Activated naive CD4-positive, alpha-beta T cell (primary cell): ENCODE measurements at regions not wholly inside any gene's neighbourhood (a gene's known extent, or its start where the extent isn't known, plus 50 kb on each side); places are given as distances from the start of the nearest gene placed in this dataset.
"Not testable (repeated sequence)": the region's sequence is repeated elsewhere in the genome, so short reads cannot be mapped to it uniquely, and the experiment has no call there.

ENCODE experiments used
- DNase-seq, 4 experiments: peaks; one replicate each; lab custom pipeline; 2025; lab: John Stamatoyannopoulos, UW

DNA sequence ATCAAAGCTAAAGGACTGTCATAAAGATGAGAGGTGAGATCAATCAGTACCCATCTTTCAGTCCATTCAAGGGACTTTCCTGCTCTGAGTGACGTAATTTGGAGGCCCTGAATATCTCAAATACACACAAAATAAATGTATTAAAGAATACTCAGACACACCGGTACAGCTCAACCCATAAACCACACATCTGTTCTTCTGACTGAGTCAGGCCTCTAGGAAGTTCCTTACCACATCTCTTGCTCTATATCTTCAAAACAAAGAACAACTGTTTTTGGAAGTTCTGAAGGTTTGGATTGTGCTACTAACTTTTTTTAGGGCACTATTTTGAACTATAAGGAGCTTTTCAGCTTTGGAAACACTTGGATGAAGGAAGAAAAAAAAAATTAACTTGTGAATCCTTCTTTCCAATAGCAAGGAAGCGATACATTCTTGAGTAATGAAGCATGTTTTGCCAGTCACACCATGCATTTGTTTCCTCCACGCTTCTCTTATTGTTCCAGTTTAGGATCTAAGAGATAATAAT lies 866.5 kb upstream of the VRK2 start:
- no peak for DNase-seq

DNA sequence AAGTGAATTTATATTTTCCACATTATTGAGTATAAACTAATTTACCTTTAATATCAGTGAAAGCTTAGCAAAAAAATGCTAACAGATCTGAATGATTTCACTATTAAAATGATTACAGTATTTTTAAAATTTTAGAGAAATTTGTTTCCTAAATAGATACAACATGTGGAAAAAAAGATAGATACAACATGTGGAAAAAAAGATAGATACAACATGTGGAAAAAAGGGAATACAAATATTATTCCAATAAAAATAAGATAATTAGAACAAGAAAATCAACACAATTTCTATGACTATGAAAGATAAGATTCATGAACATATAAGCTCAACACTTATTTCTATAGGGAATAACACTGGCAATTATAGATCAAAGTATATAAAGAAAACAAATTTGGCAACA lies 865.9 kb upstream of the VRK2 start:
- no peak for DNase-seq

DNA sequence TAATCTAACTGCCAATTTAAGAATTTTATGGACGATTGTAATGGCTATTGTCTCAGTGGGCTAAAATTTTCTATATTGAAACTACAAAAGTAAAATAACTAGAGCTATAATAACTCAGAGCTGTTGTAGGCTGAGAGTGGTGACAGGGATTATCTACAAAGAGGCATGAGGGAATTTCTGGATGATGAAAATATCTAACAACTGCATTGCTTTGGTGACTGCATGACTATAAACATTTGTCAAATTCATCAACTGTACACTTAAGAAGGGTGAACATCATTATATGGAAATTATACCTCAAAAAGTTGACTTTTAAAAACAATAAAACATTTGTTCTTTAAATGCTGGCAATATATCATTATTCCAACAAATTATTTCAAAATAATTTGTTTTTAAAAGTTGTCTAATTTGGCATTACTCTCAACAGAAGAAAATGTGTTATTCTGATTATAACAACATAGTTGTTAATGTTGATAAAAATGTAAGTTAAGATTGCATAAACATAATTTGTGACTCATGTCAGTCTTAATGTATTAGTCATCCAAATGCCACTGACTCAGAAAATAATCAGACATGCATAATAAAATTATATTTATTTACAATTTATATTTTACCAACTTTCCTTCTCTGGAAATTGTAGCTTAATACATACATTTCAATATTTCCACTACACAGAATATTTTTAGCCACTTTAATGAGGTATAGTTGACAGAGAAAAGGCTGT lies 865.1 kb upstream of the VRK2 start:
- DNase-seq: no peak

DNA sequence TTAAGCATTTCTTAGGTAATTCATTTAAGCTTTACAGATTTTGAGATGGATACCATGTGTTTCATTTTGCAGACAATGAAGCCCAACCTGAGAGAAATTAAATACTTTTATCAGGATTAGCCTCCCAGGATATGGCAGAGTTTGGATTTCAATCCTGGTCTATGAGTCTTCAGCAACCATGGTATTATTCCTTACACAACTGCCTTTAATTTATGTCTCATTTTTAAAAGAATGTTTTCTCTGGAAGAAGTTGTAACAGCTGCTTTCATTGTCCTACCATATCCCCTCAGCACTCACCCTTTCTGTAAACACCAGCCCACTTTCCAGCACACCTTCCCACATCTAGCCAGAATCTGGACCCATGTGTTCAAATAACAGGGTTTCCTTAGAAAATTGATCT lies 863.7 kb upstream of the VRK2 start:
- DNase-seq: no peak

DNA sequence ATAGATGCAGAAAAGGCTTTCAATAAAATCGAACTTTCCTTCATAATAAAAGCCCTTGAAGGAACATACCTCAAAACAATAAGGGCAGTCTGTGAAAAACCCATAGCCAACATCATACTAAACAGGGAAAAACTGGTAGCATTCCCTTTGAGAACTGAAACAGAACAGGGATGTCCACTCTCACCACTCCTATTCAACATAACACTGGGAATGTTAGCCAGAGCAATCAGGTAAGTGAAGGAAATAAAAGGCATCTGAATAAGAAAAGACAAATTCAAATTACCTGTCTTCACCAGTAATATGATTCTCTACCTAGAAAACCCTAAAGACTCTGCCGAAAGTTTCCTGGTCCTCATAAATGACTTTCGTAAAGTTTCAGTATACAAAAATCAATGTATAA lies 861.0 kb upstream of the VRK2 start:
- DNase-seq: no peak

DNA sequence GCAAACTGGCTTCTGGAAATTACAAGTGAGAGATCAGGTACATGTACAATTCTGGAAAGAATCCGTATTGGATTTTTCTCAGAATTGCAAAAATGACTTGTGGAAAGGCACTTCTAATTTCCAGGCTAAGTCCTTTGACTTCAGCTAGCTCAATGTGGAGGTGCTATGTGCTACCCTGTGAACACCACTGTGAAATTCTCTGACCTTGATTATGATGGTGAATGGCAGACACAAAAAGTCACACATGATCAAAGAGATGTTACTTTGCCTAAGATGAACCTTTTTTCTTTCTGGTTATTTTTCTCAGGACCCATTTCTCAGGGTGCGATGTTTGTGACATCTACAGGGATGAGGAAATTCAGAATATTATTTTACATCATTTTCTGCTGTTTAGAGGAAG lies 856.6 kb upstream of the VRK2 start:
- DNase-seq: no peak

DNA sequence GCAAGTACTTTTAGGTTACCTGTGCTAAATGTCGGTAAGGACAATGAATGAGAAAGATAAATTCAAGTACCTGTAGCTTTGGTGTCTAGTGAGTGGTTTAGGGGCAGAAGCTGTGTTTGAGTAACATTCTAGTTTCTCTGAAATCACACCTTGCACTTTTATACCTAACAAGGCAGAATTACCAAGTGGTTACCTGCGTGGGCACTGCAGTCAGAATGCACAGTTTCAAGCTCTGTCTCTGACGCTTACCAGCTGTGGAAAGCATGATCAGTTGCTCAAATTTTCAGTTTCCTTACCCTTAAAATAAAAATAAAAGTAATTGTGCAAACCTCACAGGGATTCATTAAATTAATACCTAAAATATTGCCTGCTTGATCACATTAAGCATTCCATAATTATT lies 846.9 kb upstream of the VRK2 start:
- no peak for DNase-seq

DNA sequence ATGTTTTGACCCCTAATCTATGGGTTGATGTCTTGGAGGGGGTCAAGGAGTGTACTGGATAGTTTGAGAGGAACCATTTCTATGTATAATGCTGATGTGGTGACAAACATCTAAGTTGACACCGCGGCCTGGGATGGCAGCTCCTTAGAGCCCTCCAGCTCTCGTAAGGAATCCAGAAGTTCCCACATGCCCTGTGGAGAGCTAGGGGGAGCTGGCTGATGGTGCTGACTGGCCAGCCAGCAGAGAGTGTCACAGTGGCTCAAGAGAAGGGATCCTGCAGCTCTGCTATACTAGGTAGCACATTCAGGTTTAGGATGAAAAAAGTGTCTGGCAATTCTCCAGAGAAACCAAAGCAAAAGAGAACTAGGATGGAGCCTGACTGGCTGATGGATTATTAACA lies 842.2 kb upstream of the VRK2 start:
- DNase-seq: no peak

DNA sequence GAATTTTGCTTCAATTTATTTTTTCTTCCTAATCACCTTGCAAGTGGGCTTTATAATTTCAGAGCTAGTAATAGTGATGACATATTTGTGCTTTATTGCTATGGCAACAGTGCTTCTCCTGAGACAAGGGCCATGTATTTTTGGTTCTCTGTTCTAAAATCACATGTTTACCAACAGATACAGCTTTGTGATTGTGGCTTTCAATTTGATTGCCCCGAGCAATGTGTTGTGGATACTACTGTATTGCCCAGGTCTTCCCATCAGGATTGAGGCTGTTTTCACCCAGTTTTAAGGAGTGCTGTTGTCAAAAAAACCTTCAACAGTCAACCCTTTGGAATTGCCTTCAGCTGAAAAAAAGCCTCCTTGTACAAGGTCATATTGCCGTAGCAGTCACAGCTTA lies 841.4 kb upstream of the VRK2 start:
- DNase-seq: no peak

DNA sequence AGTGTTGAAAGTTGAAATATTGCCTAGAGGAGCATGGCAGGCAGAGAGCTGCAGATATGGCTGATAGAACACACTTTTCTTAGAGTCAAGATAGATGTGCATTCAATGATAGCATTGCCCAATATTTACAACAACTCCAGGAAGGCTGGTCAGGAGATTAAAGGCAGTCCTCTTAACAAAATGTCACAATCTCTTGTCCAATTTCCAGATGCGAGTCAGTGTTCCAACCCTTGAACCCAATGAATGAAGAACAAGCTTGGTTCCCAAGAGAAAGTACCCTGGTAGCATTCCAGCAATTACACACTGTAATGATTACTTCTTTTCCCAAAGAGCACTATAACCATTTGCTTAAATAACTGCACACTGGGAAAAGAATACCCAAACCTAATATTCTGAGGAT lies 839.4 kb upstream of the VRK2 start:
- DNase-seq: no peak

DNA sequence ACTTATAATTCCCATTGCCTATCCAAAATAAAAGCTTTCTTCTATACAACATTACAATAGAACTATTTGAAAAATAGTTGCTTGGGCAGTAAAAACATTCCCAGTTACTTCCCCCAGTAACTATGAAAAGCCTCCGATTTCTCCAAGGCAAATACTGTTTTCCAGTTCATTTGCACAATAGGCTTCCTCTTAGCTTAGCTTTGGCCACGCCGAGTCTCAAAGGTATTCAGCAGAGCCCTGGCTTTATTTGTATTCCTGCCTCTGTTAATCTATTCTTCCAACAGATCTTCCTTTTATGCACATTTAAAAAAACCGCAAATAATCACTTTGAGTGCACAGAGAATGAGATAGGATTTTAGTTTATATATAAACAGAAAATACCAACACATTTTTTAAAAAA lies 836.8 kb upstream of the VRK2 start:
- no peak for DNase-seq

DNA sequence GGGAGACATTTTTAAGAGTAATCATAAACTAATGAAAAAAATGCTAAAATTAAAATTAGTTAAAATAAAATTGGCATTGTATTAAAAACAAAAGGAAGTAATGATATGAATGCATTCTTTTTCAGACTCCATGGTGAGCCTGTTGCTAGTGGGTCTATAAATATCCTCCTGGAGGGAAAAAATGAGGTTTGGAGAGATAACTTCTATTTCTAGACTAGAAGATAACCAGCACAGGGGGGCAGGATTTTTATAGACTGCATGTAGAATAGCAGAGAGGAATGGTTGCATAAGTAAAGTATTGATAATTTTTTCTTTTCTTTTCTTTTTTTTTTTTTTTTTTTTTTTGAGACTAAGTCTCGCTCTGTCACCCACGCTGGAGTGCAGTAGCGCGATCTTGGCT lies 835.8 kb upstream of the VRK2 start:
- no peak for DNase-seq

DNA sequence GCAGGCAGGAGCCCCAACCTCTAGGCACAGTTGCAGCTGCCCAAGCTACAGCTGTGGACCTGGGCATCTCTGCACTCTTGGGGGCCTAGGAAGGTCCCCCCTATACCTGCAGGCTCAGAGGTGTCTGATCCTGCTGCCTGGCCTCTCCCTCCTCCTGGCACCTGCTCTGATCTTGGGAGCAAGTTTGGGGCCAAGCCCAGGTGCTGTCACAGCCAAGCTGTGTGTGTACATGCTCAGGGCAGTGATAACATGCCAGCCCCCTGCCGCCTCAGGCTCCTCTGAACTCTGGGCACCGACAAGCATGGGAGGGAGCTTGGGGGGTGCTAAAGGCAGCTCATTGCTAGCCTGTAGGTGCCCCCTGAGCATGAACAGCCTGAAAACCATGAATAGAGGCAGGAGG lies 829.6 kb upstream of the VRK2 start:
- DNase-seq: no peak

DNA sequence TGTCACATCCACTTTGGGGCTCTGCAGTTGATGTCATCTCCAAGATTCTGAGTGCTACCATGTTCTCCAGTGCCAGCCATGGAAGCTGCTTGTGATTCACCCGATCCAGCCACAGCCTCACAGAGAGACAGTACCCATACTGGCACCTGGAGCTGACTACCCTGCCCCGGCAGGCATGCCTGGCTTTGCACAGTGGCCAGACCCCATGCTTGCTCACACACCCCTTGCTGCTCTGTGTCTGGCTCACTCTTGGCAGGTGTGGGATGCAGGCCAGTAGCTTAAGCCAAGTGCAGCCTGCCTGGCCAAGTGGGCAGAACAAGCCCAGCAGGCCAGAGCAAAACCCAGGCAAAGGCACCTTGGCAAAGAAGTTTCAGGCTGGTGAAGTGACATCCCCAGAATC lies 828.4 kb upstream of the VRK2 start:
- no peak for DNase-seq

DNA sequence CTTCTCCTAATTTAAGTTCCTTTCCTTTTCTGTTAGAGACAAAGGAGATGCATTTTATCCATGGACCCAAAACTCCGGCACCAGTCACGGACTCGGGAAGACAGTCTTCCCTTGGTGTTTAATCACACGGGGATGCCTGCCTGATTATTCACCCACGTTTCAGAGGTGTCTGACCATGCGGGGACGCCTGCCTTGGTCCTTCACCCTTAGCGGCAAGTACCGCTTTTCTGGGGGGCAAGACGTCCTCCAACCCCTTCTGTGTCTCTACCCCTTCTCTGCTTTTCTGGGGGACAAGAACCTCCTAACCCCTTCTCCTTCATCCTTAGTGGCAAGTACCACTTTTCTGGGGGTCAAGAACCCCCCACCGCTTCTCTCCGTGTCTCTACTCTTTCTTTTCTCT lies 816.9 kb upstream of the VRK2 start:
- DNase-seq: not testable (repeated sequence)

DNA sequence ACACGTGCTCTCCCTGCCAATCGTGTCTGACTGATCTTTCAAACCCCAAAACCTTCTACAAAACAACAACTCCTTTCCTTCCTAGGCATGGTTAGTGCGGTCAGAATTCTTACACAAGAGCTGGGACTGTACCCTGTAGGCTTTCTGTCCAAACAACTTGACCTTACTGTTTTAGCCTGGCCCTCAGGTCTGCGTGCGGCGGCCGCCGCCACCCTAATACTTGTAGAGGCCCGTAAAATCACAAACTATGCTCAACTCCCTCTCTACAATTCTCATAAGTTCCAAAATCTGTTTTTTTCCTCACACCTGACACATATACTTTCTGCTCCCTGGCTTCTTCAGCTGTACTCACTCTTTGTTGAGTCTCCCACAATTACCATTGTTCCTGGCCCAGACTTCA lies 814.3 kb upstream of the VRK2 start:
- DNase-seq: not testable (repeated sequence)

DNA sequence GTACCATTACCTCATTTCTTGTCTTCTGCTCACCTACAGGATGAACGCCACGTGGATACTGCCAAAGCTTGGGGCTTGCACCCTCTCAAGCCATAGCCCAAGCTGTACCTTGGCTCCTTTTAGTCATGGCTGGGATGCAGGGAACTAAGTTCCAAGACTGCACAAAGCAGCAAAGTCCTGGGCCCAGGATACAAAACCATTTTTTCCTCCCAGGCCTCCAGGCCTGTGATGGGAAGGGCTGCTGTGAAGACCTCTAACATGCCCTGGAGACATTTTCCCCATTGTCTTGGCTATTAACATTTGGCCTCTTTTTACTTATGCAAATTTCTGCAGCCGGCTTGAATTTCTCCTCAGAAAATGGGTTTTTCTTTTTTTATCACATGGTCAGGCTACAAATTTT lies 795.1 kb upstream of the VRK2 start:
- not testable (repeated sequence) for DNase-seq

DNA sequence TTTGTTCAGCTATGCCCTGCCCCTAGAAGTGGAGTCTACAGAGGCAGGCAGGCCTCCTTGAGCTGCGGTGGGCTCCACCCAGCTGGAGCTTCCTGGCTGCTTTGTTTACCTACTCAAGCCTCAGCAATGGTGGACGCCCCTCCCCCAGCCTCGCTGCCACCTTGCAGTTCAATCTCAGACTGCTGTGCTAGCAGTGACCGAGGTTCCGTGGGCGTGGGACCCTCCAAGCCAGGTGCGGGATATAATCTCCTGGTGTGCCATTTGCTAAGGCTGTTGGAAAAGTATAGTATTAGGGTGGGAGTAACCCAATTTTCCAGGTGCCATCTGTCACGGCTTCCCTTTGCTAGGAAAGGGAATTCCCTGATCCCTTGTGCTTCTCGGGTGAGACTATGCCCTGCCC lies 770.2 kb upstream of the VRK2 start:
- not testable (repeated sequence) for DNase-seq

DNA sequence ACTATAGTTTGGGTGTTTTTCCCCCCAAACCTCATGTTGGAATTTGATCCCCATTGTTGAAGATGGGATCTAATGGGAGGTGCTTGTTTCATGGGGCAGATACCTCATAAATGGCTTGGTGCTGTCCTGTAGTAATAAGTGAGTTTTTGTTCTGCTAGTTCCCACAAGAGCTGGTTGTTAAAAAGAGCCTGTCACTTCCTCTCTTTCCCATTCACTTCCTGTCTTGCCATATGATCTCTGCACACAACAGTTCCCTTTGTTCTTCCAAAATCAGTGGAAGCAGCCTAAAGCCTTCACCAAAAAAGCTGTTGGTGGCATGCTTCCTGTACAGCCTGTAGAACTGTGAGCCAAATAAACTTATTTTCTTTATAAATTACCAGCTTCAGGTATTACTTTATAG lies 768.2 kb upstream of the VRK2 start:
- DNase-seq: no peak

DNA sequence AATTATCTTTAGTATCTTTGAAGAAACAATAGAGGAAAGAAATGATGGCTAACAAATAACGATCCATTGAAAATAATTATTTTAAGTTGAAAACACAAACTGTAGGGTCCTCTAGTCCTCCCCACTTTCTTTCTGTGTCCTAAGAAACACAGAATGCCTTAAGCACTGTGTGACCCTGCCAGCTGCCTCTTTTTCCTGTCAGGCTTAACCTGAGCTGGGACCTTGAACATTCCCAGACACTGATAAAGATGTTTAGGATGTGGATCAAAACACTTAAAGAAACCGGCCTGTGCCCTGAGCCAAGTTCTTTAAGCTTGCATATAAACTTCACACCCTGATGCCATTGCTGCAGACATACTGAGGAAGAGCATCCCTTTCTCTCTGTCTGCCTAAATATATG lies 755.4 kb upstream of the VRK2 start:
- no peak for DNase-seq

DNA sequence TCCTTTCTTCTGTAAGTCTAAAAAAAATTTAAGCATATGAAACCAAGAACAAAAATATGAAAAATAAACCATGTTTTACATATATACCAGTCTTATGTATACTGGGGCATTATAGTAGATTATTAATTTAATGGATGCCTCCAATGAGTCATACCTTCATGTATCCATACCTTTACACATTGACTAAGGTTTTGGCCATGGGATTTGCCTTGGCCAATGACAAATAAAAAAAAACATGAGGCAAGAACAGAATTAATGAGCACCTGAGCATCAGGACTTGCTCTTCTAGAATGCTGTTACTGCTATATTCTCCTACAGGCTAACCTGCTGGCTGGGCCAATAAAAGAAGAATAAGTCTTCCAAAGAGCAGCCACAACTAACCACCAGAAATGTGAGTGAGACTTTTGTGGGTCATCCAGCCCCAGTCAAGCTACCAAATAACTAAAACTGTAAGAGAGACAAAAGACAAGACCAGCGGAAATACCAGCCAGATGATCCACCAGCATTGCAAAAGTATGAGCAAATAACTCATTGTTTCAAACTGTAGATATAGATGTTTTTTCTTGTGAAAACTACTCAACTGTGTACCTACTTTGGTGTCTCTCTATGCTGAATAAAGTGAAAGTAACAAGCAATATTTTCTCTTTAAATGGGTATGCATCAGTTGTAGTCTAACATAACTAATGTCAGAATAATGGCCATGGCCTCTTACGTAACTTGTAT lies 749.6 kb upstream of the VRK2 start:
- DNase-seq: no peak

DNA sequence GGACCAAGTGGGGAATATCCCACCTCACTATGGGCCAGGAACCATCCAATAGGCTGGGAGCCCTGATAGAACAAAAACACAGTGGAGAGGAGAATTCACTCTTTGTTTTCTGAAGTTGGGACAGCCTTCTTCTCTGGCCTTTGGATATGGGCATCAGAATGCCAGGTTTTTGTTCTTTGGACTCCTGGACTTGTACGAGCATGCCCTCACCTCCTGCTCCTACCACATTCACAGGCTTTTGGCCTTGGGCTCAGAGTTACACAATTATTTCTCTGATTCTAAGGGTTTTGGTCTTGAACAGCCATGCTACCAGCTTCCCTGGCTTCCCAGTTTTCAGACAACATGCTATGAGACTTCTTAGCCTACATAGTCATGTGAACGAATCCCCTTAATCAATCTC lies 732.9 kb upstream of the VRK2 start:
- DNase-seq: no peak

DNA sequence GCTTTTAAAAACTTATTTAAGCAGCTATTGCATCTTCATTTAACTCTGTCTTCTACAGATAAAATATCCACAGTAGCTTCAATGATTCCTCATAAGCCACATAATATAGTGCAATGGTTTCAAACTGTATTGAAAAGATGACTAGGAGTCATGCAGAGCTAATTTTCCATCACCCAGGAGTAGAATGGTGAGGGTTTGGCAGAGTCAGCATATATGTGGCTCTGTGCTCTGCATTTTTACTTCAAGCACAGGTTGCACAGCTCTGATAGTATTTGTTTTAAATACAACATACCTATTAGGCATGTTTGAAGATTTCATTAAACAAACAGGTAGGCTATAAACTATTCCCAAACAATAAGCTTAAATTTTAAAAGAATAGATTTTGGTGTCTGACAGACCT lies 731.9 kb upstream of the VRK2 start:
- DNase-seq: no peak

DNA sequence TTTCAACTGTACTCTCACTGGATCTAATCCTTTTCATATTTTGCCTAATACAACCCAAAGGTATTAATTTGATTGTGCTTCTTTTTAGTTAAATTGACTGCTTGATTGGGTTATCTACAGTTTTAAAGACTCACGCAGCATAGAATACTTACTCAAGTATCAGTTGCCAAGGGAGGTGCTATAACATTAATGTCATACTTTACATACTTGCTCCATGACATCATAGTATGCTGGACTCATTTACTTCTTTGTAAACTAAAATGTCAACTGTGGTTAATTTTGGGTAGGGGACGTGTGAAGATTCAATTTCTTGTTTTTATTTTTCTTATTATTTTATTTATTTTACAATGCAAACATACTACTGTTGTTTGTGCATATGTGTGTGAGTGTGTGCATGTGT lies 716.2 kb upstream of the VRK2 start:
- no peak for DNase-seq
